Upper lobe of left lung (tissue), 6 donors: ENCODE measurements at regions not wholly inside any gene's neighbourhood (a gene's known extent, or its start where the extent isn't known, plus 50 kb on each side); places are given as distances from the start of the nearest gene placed in this dataset.

Source experiments
- ATAC-seq, 2 donors: fragments of 200-7000 bp; cut with Tn5 transposase; one replicate each; pipeline ENCODE4 v1.9.1; 2022; ENCODE audit warnings: mild to moderate bottlenecking in 2 of 2, moderate library complexity in 2 of 2; ENCODE audit not compliant: low FRiP score in 2 of 2
- DNase-seq, 2 donors: peaks; one replicate each; pipeline ENCODE4 v3.0.0-alpha.2; 2019 to 2020
- H3K27ac ChIP-seq, 4 donors: fragments of 200-600 bp; sonication (generic); one replicate each; pipeline ENCODE4 v1.5.1; 2016 to 2019
- H3K27me3 ChIP-seq, 4 donors: fragments of 200-600 bp; sonication (generic); one replicate each; pipeline ENCODE4 v1.5.1; 2017 to 2019
- H3K36me3 ChIP-seq, 4 donors: fragments of 200-600 bp; sonication (generic); one replicate each; pipeline ENCODE4 v1.5.1; 2016 to 2019
- H3K4me1 ChIP-seq, 4 donors: fragments of 200-600 bp; sonication (generic); one replicate each; pipeline ENCODE4 v1.5.1; 2018 to 2019
- H3K4me3 ChIP-seq, 4 donors: fragments of 200-600 bp; sonication (generic); one replicate each; pipeline ENCODE4 v1.5.1; 2017 to 2019; ENCODE audit warnings: mild to moderate bottlenecking in 2 of 4, moderate library complexity in 1 of 4
- H3K9me3 ChIP-seq, 4 donors: fragments of 200-600 bp; sonication (generic); one replicate each; pipeline ENCODE4 v1.5.1; 2018 to 2019
- EP300 ChIP-seq, 4 donors: sonication (generic); formaldehyde crosslinking; IDR thresholded peaks; one replicate each; pipeline ENCODE4 v1.5.1; 2017; ENCODE audit warnings: antibody characterized with exemption in 4 of 4, control low read depth in 2 of 4
- POLR2A ChIP-seq, 4 donors: fragments of 450-650 bp; IDR thresholded peaks; one replicate each; pipeline ENCODE4 v1.5.1; 2016 to 2017; ENCODE audit warnings: antibody characterized with exemption in 4 of 4, mild to moderate bottlenecking in 2 of 4
- POLR2AphosphoS5 ChIP-seq, 2 donors: sonication (generic); formaldehyde crosslinking; IDR thresholded peaks; one replicate each; pipeline ENCODE4 v1.5.1; 2017; ENCODE audit warnings: antibody characterized with exemption in 2 of 2
- whole genome bisulfite sequencing, 2 donors: methylation state at CpG; one replicate each; pipeline ENCODE4 v1.1.5; 2017 to 2018; 5-methylcytosine and 5-hydroxymethylcytosine counted together
- TF ChIP-seq, protein P1 (sequence below), 6 experiments: fragments of 450-650 bp in 4 of 6; fragments of 200-600 bp in 2 of 6; sonication (generic) in 2 of 6; IDR thresholded peaks; one replicate each; pipeline ENCODE4 v1.5.1; 2016 to 2019; ENCODE audit warnings: antibody characterized with exemption in 6 of 6
- donor health status: DM: no; HTN: no; CAD: no; lungs with moderate emphysema.
- donor health status: DM: no; HTN: yes; CAD: no; lungs with severe emphysema.

GRCh38 chr2:120540719-120541552, 194.7 kb upstream of the GLI2 start:
- H3K9me3 ChIP-seq: no peaks in the 10 kb centered on the region
- H3K4me3 ChIP-seq: no peak overlapping the region
- H3K27ac ChIP-seq: peak overlapping the region in 1 of 4 donors; percentile 42
- 75 to 86% methylated on average over 11 to 13 of the region's 13 CpGs for WGBS, 2 donors
- DNase-seq (peak in 1 of 2 donors; percentile 42), ATAC-seq (peak in 1 of 2 donors; percentile 16)
- no peak for TF ChIP-seq POLR2A (IDR thresholded peaks at IDR 0.05)
- TF ChIP-seq, protein P1, sequence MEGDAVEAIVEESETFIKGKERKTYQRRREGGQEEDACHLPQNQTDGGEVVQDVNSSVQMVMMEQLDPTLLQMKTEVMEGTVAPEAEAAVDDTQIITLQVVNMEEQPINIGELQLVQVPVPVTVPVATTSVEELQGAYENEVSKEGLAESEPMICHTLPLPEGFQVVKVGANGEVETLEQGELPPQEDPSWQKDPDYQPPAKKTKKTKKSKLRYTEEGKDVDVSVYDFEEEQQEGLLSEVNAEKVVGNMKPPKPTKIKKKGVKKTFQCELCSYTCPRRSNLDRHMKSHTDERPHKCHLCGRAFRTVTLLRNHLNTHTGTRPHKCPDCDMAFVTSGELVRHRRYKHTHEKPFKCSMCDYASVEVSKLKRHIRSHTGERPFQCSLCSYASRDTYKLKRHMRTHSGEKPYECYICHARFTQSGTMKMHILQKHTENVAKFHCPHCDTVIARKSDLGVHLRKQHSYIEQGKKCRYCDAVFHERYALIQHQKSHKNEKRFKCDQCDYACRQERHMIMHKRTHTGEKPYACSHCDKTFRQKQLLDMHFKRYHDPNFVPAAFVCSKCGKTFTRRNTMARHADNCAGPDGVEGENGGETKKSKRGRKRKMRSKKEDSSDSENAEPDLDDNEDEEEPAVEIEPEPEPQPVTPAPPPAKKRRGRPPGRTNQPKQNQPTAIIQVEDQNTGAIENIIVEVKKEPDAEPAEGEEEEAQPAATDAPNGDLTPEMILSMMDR (IDR thresholded peaks at IDR 0.05): no peak
- no peak for TF ChIP-seq EP300 (IDR thresholded peaks at IDR 0.05)
- no peak for TF ChIP-seq POLR2AphosphoS5 (IDR thresholded peaks at IDR 0.05)
- H3K27me3 ChIP-seq: no peaks in the 10 kb centered on the region
- peaks cover 5 to 15% (median 10%) of the 10 kb centered on the region in 4 donors for H3K4me1 ChIP-seq
- no peaks in the 10 kb centered on the region for H3K36me3 ChIP-seq

DNA sequence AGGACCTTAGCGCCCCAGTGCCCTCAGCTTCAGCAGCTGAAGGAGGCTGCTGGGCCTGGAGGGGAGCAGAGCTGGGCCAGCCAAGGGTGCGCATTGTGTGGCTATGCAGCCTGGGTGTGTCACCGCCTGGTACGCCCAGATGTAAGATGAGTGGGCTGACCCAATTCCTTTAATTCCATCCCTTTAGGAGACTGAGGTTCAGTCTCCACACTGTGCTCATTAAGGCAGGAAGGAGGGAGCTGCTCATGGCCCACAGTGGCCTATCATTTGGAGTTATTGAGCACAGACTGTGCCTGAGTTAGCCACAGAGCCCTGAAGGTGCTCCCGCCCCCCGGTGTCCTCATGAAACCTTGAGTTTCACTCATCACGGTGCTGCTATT, 194.1 kb upstream of the GLI2 start:
- H3K9me3 ChIP-seq: no peaks in the 10 kb centered on the region
- no peak overlapping the region for H3K4me3 ChIP-seq
- ATAC-seq (no peak), DNase-seq (peak in 1 of 2 donors; percentile 50)
- H3K4me1 ChIP-seq: peaks cover 5 to 15% (median 10%) of the 10 kb centered on the region in 4 donors
- 96% methylated on average over 7 of the region's 7 CpGs; no CpG with 5 or more reads in 1 of the 2 donors for WGBS, 2 donors
- TF ChIP-seq POLR2AphosphoS5 (IDR thresholded peaks at IDR 0.05) (no peak), POLR2A (IDR thresholded peaks at IDR 0.05) (no peak)
- H3K36me3 ChIP-seq: no peaks in the 10 kb centered on the region
- no peaks in the 10 kb centered on the region for H3K27me3 ChIP-seq
- no peak overlapping the region for H3K27ac ChIP-seq

- DNase-seq: no peak
- Histone ChIP-seq H3K36me3 (no peaks in the 10 kb centered on the region), H3K4me1 (peaks cover 5 to 15% (median 10%) of the 10 kb centered on the region in 4 donors), H3K9me3 (no peaks in the 10 kb centered on the region), H3K27ac (no peak overlapping the region), H3K4me3 (no peak overlapping the region), H3K27me3 (no peaks in the 10 kb centered on the region)
- TF ChIP-seq POLR2A (IDR thresholded peaks at IDR 0.05) (no peak), POLR2AphosphoS5 (IDR thresholded peaks at IDR 0.05) (no peak), EP300 (IDR thresholded peaks at IDR 0.05) (no peak)
- TF ChIP-seq, protein P1 (IDR thresholded peaks at IDR 0.05): no peak
- ATAC-seq: no peak
- WGBS, 2 donors: 96 to 100% methylated on average over 6 to 7 of the region's 7 CpGs
These were observed 193.5 kb upstream of the GLI2 start for GRCh38 chr2:120541972-120542670.

DNA sequence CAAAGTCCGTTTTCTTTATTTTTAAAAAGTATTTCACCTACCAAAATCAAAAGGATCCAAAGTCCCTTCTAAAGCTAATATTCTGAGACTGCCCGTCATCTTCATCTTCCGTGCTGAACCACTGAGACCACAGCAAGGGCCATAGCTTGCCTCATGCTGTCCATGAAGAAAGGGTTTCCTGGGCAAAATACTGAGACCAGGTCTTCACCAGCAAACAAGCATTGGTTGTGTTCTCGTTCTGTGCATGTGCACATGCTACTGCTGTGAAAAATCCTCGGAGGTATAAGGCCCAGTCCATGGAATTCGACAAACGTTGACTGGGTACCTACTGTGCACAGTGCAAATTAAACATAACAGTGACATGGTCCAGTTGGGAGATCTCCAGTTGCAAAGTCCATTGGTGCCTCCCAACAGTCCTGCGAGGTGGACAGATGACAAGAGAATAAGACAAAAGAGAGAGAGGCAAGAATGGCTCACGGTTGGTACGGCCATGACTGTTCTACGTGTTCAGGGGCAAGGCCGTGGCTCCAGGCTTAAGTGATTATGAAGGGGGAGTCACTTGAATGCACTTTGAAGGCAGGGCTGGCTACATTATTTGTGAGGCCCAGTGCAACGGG, 192.6 kb upstream of the GLI2 start:
- Histone ChIP-seq H3K4me3 (no peak overlapping the region), H3K4me1 (peaks cover 5 to 15% (median 10%) of the 10 kb centered on the region in 4 donors), H3K9me3 (no peaks in the 10 kb centered on the region), H3K36me3 (no peaks in the 10 kb centered on the region), H3K27me3 (no peaks in the 10 kb centered on the region), H3K27ac (no peak overlapping the region)
- WGBS, 2 donors: 86 to 90% methylated on average over 13 of the region's 13 CpGs
- DNase-seq: no peak
- TF ChIP-seq, protein P1 (IDR thresholded peaks at IDR 0.05): no peak
- TF ChIP-seq POLR2AphosphoS5 (IDR thresholded peaks at IDR 0.05): no peak
- no peak for TF ChIP-seq POLR2A (IDR thresholded peaks at IDR 0.05)
- TF ChIP-seq EP300 (IDR thresholded peaks at IDR 0.05): no peak
- ATAC-seq: no peak

DNA sequence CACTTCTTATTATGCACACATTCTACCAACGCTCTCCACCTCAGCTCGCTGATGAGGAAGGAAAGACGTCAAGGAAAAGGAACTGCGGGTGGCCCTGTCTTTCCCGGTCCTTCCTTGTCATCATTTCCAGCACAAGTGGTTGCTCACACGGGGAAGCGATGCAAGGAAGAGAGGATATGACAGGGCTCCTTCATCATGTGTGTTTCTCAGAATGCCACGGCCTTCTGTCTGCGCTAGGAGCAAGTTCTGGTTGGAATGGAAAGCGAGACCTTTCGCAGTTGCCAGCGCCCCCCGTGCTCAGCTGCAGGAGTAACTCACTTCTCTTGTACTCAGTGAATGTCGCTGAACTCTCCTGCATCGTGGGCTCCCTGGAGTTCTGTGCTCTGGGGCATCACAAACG, 191.8 kb upstream of the GLI2 start:
- TF ChIP-seq POLR2A (IDR thresholded peaks at IDR 0.05): no peak
- TF ChIP-seq EP300 (IDR thresholded peaks at IDR 0.05): peak; percentile 49 to 94 (median 66)
- TF ChIP-seq POLR2AphosphoS5 (IDR thresholded peaks at IDR 0.05): peak; percentile 33 to 86
- 50 to 57% methylated on average over 16 of the region's 16 CpGs for WGBS, 2 donors
- H3K27ac ChIP-seq: no peak overlapping the region

More for the DNA sequence above, 191.8 kb upstream of the GLI2 start:
- ATAC-seq (peak in 1 of 2 donors; percentile 19), DNase-seq (no peak)
- Histone ChIP-seq H3K36me3 (no peaks in the 10 kb centered on the region), H3K4me1 (peaks cover 5 to 15% (median 10%) of the 10 kb centered on the region in 4 donors), H3K27me3 (no peaks in the 10 kb centered on the region), H3K9me3 (no peaks in the 10 kb centered on the region), H3K4me3 (no peak overlapping the region)
